IMR-90 (cell line): ENCODE measurements at regions not wholly inside any gene's neighbourhood (a gene's known extent, or its start where the extent isn't known, plus 50 kb on each side); places are given as distances from the start of the nearest gene placed in this dataset.

Source experiments
- MXI1 ChIP-seq: IDR thresholded peaks from 2 replicates; pipeline ENCODE4 v1.6.1; 2012; ENCODE audit warnings: low read depth, mild to moderate bottlenecking, low read length, moderate library complexity, borderline replicate concordance
- POLR2A ChIP-seq: IDR thresholded peaks from 2 replicates; pipeline ENCODE4 v1.6.1; 2012; ENCODE audit warnings: mild to moderate bottlenecking, low read depth, low read length
- RFX5 ChIP-seq: IDR thresholded peaks from 2 replicates; pipeline ENCODE4 v1.8.0; 2012; ENCODE audit warnings: low read depth, mild to moderate bottlenecking, low read length, moderate library complexity
- TF ChIP-seq, protein P1 (sequence below): conservative IDR thresholded peaks from 2 replicates; pipeline ENCODE4 v1.5.1; 2012; ENCODE audit warnings: mild to moderate bottlenecking, low read depth, low read length, improper control_type of control experiment

- TF ChIP-seq, protein P1, sequence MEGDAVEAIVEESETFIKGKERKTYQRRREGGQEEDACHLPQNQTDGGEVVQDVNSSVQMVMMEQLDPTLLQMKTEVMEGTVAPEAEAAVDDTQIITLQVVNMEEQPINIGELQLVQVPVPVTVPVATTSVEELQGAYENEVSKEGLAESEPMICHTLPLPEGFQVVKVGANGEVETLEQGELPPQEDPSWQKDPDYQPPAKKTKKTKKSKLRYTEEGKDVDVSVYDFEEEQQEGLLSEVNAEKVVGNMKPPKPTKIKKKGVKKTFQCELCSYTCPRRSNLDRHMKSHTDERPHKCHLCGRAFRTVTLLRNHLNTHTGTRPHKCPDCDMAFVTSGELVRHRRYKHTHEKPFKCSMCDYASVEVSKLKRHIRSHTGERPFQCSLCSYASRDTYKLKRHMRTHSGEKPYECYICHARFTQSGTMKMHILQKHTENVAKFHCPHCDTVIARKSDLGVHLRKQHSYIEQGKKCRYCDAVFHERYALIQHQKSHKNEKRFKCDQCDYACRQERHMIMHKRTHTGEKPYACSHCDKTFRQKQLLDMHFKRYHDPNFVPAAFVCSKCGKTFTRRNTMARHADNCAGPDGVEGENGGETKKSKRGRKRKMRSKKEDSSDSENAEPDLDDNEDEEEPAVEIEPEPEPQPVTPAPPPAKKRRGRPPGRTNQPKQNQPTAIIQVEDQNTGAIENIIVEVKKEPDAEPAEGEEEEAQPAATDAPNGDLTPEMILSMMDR = no peak
- TF ChIP-seq RFX5 (no peak), POLR2A (no peak), MXI1 (no peak)
Observed at GRCh38 chr13:53182724-53183123, 154.1 kb downstream of the OLFM4 start.
